GM18505 (cell line): ENCODE measurements at regions not wholly inside any gene's neighbourhood (a gene's known extent, or its start where the extent isn't known, plus 50 kb on each side); places are given as distances from the start of the nearest gene placed in this dataset.

Experiments used
- ATAC-seq: cut with Tn5 transposase; IDR thresholded peaks from one replicate; pipeline ENCODE4 v1.9.1; 2021; ENCODE audit not compliant: unreplicated experiment
- POLR2A ChIP-seq: IDR thresholded peaks from 4 replicates; pipeline ENCODE4 v1.6.1; 2011; ENCODE audit warnings: borderline replicate concordance; ENCODE audit not compliant: insufficient read depth, insufficient read length; ENCODE audit errors: extremely low read depth

- no peak for TF ChIP-seq POLR2A
- no peak for ATAC-seq
These were observed 101.2 kb downstream of the SALL1 start for GRCh38 chr16:51049678-51050376.

- no peak for ATAC-seq
- TF ChIP-seq POLR2A: no peak
These were observed 101.8 kb downstream of the SALL1 start for GRCh38 chr16:51049276-51049675.

GRCh38 chr16:51048544-51048943 is 102.5 kb downstream of the SALL1 start:
- TF ChIP-seq POLR2A: no peak
- ATAC-seq: no peak

GRCh38 chr16:51045794-51046193 is 105.3 kb downstream of the SALL1 start:
- no peak for TF ChIP-seq POLR2A

GRCh38 chr16:51045186-51045585 is 105.9 kb downstream of the SALL1 start:
- no peak for TF ChIP-seq POLR2A
- no peak for ATAC-seq

More at GRCh38 chr16:51045794-51046193, 105.3 kb downstream of the SALL1 start:
- no peak for ATAC-seq

GRCh38 chr16:51041546-51041945 is 109.5 kb downstream of the SALL1 start:
- TF ChIP-seq POLR2A: no peak
- ATAC-seq: no peak

GRCh38 chr16:51040637-51041036 is 110.4 kb downstream of the SALL1 start:
- no peak for TF ChIP-seq POLR2A
- ATAC-seq: no peak

- no peak for TF ChIP-seq POLR2A
- ATAC-seq: no peak
These were observed 111.3 kb downstream of the SALL1 start for GRCh38 chr16:51039638-51040331.

- no peak for ATAC-seq
- no peak for TF ChIP-seq POLR2A
These were observed 115.4 kb downstream of the SALL1 start for GRCh38 chr16:51035711-51036110.

- TF ChIP-seq POLR2A: no peak
- no peak for ATAC-seq
These were observed 116.0 kb downstream of the SALL1 start for GRCh38 chr16:51035110-51035498.

GRCh38 chr16:51034481-51035109 is 116.5 kb downstream of the SALL1 start:
- no peak for TF ChIP-seq POLR2A
- ATAC-seq: no peak

GRCh38 chr16:51031598-51031997 is 119.5 kb downstream of the SALL1 start:
- no peak for TF ChIP-seq POLR2A
- no peak for ATAC-seq

GRCh38 chr16:51030516-51030915 is 120.6 kb downstream of the SALL1 start:
- no peak for ATAC-seq

More at GRCh38 chr16:51030516-51030915, 120.6 kb downstream of the SALL1 start:
- no peak for TF ChIP-seq POLR2A
